ENCODE measurements at regions not wholly inside any gene's neighbourhood (a gene's known extent, or its start where the extent isn't known, plus 50 kb on each side); places are given as distances from the start of the nearest gene placed in this dataset.

DNA sequence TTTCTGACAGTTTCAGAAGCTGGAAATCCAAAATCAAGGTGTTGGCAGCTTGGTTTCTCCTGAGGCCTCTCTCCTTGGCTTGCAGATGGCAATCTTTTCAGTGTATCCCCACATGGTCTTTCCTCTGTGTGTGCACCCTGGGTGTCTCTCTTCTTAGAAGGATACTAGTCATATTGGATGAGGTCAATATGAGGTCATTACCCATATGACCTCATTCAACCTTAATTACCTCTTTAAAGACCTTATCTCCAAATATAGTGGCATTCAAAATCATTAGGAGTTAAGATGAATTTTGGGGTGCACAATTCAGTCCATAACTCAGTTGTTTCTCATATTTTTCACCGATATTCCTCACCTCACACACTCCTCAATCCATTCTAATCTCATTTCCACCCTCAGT lies 92.4 kb upstream of the TGM3 start:
- no peaks in the 10 kb centered on the region for H3K9me3 Mint-ChIP-seq
- no peaks in the 10 kb centered on the region for H3K36me3 Mint-ChIP-seq (ENCODE audit: low read depth)
- no peaks in the 10 kb centered on the region for H3K4me1 Mint-ChIP-seq
- ATAC-seq (replicated peaks): no peak
- H3K27me3 Mint-ChIP-seq: no peaks in the 10 kb centered on the region
- H3K4me3 Mint-ChIP-seq: no peak overlapping the region
- no peak overlapping the region for H3K27ac Mint-ChIP-seq

DNA sequence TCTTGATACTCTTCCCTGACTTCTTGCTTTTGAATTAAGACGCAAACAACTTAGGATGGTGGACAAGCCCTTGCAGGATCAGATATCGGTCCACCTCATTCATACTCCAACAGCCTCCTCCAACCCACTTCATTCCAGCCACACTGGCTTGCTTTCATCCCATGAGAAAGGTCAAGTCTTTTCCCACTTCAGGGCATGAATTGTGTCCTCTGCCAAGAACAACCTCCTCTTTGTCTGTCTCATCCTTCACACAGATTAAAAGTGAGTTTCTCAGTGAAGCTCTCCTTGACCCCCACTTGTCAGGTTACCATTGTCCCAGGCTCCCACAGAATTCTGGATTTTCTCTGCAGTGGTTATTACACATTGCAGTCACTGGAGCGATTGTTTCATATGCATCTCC lies 91.8 kb upstream of the TGM3 start:
- Mint-ChIP-seq H3K27ac (no peak overlapping the region), H3K9me3 (no peaks in the 10 kb centered on the region), H3K27me3 (no peaks in the 10 kb centered on the region), H3K4me3 (no peak overlapping the region), H3K4me1 (no peaks in the 10 kb centered on the region), H3K36me3 (ENCODE audit: low read depth) (no peaks in the 10 kb centered on the region)
- ATAC-seq (replicated peaks): no peak

DNA sequence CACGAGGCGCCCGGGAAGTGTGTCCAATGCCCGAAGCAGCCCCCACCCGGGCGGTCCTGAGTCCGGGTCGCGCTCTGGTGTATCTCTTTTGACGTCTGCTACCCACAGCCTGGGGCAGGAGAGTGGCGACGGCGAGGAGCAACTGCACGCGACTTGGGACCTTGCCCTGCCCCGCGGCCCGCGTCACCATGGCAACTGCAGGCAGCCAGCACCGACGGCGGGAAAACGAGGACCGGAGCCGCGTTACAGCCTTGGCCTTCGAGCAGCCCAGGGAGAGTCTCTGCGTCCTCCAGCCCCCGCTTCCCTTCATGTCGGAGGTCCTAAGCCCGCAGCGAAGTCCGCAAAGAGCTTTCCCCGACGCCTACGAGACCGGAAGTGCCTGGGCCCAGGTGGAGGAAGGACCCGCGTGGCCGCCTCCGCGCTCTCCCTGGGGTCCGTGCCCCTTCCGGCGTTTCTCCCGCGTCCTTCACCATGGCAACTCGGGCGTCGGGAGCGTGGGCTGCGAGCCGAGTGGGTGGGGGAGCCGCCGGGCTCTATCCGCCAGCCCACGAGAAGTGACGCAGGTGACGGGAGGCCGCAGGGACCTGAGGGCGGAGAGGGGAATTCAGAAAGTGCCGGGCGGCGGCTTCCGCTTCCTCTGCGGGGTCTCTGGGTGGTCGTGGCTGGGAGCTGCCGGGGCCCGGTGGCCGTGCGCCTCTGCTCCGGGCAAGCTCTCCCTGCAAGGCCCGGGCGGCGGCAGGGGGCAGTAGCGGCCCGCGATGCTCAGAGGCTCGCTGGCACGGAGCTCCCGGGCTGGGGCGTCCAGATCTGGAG lies 88.6 kb upstream of the TGM3 start:
- no peaks in the 10 kb centered on the region for H3K4me1 Mint-ChIP-seq
- H3K9me3 Mint-ChIP-seq: no peaks in the 10 kb centered on the region
- H3K36me3 Mint-ChIP-seq (ENCODE audit: low read depth): no peaks in the 10 kb centered on the region
- H3K27ac Mint-ChIP-seq: peak overlapping the region; percentile 71
- ATAC-seq (replicated peaks): peak; percentile 80
- H3K4me3 Mint-ChIP-seq: peak overlapping the region; percentile 76
- peaks cover 5% of the 10 kb centered on the region for H3K27me3 Mint-ChIP-seq

DNA sequence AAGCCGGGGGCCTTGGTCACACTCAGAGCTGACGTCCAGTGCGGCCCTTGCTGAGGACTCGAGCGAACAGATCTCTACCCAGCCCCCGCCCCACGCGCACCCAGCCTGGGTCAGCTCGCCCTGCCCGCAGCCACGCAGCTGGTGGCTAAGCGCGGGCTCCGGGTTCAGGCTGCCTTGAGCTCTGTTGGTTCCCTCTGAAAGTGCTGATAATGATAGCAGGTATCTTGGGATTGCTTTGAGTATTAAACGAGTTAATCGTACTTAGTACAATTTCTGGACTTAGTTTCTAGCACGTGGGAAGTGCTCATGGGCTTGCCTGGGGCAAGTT lies 88.1 kb upstream of the TGM3 start:
- Mint-ChIP-seq H3K4me3 (peak overlapping the region; percentile 76), H3K4me1 (no peaks in the 10 kb centered on the region), H3K9me3 (no peaks in the 10 kb centered on the region), H3K27ac (peak overlapping the region; percentile 71), H3K36me3 (ENCODE audit: low read depth) (no peaks in the 10 kb centered on the region), H3K27me3 (peaks cover 8% of the 10 kb centered on the region)
- ATAC-seq (replicated peaks): no peak

DNA sequence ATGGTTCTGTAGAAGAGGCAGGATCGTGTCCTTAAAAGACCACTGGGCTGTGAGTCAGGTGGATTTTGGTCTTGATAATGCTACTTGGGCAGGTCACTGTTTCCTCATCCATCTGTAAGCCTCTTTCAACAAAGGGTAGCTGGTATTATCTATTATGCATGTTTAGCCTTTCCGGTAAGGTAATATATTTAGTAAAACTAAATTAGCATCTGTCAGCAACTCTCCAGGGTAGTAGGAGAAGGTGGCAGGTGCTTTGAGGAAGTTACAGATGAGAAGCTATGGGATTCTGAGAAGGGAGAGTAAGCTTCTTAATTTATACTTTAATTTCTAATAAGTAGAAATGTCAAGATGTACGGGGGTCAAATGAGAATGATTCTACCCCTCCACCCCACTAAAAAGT lies 86.9 kb upstream of the TGM3 start:
- Mint-ChIP-seq H3K36me3 (ENCODE audit: low read depth) (no peaks in the 10 kb centered on the region), H3K4me3 (peak overlapping the region; percentile 76), H3K9me3 (no peaks in the 10 kb centered on the region), H3K27me3 (peaks cover 8% of the 10 kb centered on the region), H3K27ac (no peak overlapping the region), H3K4me1 (no peaks in the 10 kb centered on the region)
- ATAC-seq (replicated peaks): no peak

DNA sequence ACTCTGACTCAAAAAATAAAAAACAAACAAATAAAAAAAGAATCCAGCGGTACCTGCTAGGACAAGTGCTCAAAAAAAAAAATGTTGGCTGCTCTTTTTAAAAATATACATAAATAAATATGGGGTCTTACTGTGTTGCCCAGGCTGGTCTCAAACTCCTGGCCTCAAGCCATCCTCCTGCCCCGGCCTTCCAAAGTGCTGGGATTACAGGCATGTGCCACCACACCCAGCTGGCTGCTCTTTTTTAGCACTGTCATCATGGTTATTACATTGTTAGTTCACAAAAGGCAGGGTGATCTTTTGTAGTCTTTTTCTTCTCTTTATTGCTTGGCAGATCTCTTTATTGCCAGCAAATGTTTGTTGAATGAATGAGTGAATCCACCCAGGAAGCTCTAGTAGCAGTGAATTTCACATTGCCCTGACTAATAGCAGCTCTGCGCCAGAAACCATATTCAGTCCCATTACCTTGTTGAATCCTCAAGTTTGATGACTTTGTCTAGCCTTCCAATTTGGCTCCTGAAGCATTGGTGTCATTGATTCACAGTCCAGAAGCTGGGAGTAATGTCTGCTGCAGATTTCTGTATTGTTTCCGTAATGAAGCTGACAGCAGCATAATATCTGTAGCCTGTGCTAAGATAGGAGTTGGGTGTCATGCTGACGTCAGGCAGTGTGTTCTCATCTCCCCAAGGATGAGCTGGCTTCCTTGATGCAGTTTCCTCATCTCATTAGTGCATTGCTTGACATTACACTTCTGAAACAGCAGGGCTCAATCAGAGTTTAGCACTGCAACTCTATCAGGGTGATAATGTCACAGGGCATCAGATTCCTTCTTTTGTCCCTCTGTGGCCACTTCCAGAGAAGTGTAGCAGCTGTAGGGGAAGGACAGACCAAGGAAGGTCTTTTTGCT lies 84.9 kb upstream of the TGM3 start:
- no peak overlapping the region for H3K27ac Mint-ChIP-seq
- H3K9me3 Mint-ChIP-seq: no peaks in the 10 kb centered on the region
- no peak overlapping the region for H3K4me3 Mint-ChIP-seq
- ATAC-seq (replicated peaks): peak; percentile 45
- no peaks in the 10 kb centered on the region for H3K36me3 Mint-ChIP-seq (ENCODE audit: low read depth)
- H3K4me1 Mint-ChIP-seq: no peaks in the 10 kb centered on the region
- peaks cover 11% of the 10 kb centered on the region for H3K27me3 Mint-ChIP-seq

DNA sequence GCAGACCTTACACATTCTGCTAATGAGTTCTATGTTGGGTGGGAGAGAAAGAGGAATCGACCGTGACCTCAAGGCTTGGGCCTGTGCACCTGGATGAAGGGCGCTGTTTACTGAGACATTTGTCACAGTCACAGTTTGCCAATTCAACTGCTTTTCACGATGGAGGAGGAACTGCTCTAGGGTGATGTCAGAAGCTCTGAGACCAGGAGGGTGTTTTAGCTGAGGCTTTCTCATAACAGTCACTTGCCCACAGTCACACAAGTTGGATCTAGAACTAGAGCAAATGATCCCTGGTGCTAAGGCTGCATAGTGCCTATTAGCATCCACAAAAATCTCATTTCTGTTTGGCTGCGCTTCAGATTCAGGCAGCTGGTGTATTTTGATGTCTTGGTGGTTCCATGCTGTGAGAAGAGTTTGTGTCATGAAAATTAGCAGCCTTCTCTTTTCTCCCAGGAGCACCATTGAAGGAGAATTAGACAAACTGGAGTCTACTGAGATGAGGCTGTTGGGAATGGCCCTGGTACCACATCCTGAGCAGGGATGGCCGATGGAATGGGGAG lies 83.3 kb upstream of the TGM3 start:
- Mint-ChIP-seq H3K4me3 (no peak overlapping the region), H3K9me3 (no peaks in the 10 kb centered on the region), H3K27ac (no peak overlapping the region), H3K4me1 (no peaks in the 10 kb centered on the region), H3K36me3 (ENCODE audit: low read depth) (no peaks in the 10 kb centered on the region), H3K27me3 (peaks cover 11% of the 10 kb centered on the region)
- no peak for ATAC-seq (replicated peaks)

DNA sequence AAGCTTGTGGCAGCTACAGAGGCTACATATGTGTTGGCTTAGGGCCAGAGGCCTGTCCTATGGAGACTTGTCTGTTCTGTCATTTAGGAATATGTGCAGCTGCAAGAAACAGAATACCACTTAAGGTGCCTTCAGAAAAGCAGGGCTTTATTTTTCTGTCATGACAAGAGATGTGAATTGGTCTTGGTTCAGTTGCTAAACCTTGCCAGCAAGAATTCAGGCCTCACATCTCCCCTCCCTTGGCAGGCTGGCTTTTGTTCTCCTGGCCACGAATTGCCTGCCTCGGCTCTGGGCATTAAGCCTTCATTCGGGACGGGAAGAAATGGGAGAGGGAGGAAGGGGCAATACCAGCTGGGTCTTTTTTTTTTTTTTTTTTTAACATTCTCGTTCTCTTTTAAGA lies 82.4 kb upstream of the TGM3 start:
- Mint-ChIP-seq H3K9me3 (no peaks in the 10 kb centered on the region), H3K4me3 (no peak overlapping the region)
- ATAC-seq (replicated peaks): no peak

DNA sequence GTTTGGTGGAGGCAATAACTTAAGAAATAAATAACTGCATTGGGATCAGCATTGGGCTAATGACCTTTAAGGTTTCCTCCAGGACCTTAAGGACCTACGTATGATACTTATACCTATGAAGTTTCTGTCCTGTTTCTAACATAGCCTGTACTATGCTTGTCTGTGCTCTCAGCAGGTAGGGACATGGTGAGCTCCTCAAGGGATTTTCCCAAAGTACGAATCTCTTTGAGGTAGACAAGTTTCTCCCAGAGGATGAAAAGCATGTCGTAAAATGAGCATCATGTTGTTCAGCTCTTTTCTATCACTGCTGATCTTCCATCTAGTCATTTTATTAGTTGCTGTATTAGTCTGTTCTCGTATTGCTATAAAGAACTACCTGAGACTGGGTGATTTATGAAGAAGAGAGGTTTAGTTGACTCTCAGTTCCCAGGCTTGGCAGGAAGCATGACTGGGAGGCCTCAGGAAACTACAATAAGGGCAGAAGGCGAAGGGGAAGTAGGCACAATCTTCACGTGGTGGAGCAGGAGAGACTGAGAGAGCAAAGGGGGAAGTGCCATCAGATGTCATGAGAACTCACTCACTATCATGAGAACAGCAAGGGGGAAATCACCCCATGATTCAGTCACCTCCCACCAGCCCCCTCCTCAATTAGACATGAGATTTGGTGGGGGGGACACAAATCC lies 77.8 kb upstream of the TGM3 start:
- Mint-ChIP-seq H3K27me3 (peaks cover 3% of the 10 kb centered on the region), H3K4me1 (peaks cover 11% of the 10 kb centered on the region), H3K27ac (peak overlapping the region; percentile 14), H3K4me3 (peak overlapping the region; percentile 32), H3K9me3 (no peaks in the 10 kb centered on the region), H3K36me3 (ENCODE audit: low read depth) (no peaks in the 10 kb centered on the region)
- ATAC-seq (replicated peaks): peak; percentile 91

More for the DNA sequence above, 82.4 kb upstream of the TGM3 start:
- H3K36me3 Mint-ChIP-seq (ENCODE audit: low read depth): no peaks in the 10 kb centered on the region
- H3K27me3 Mint-ChIP-seq: peaks cover 11% of the 10 kb centered on the region
- peaks cover 6% of the 10 kb centered on the region for H3K4me1 Mint-ChIP-seq
- no peak overlapping the region for H3K27ac Mint-ChIP-seq

DNA sequence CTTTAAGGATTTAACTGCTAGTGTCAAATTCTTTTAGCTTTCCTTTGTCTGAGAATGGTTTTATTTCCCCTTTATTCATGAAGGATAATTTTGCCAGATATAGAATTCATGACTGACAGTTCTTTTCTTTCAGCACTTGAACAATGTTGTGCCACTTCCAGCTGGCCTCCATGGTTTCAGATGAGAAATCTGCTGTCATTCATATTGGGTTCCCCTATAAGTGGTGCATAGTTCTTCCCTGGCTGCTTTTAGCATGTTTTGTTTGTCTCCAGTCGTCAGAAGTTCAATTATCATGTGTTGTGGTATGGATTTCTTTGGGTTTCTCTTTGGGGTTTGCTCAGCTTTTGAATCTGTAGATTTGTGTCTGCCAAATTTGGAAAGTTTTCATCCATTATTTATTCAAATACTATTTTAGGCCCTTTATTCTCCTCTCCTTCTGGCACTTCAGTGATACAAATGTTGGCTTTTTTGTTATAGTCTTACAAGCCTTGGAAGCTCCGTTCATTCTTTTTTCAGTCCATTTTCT lies 76.3 kb upstream of the TGM3 start:
- Mint-ChIP-seq H3K27ac (no peak overlapping the region), H3K4me1 (peaks cover 11% of the 10 kb centered on the region), H3K4me3 (no peak overlapping the region), H3K36me3 (ENCODE audit: low read depth) (no peaks in the 10 kb centered on the region), H3K9me3 (no peaks in the 10 kb centered on the region), H3K27me3 (peaks cover 3% of the 10 kb centered on the region)
- no peak for ATAC-seq (replicated peaks)

DNA sequence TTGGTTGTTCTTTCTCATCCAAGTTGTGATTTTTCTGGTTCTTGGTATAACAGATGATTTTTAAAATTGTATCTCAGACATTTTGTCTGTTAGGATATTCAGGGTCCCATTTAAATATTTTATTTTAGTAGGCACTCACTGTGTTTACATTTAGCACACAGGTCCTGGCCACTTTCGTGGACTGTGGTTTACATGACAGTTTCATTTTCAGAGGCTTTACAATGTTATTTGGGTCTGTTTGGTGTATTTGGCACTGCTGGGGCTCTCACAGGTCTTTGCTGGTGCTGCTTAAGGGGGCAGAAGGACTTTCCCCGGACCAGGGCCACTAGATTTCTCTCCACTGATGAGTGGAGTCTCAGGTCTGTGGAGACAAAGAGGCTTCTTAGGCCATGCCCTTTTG lies 75.5 kb upstream of the TGM3 start:
- Mint-ChIP-seq H3K4me3 (no peak overlapping the region), H3K27me3 (no peaks in the 10 kb centered on the region), H3K36me3 (ENCODE audit: low read depth) (no peaks in the 10 kb centered on the region), H3K27ac (no peak overlapping the region), H3K9me3 (no peaks in the 10 kb centered on the region), H3K4me1 (peaks cover 11% of the 10 kb centered on the region)
- ATAC-seq (replicated peaks): no peak

DNA sequence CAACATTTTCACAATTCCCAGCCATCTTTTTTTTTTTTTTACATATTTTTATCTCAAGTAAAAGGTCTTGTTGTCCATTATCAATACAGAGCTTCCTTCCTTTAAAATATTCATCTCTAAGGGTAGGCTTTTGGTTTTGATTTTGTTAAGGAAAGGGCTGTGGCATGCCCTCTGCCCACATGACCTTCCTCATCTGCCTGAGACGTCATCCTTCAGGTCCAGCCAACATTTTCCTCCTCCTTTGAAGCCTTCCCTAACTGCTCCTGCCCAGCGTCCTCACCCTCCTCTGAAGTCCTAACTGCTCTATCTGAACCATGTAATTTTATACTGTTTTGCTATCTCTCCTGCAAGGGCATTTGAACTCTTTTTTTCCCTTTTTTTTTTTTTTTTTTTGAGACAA lies 73.9 kb upstream of the TGM3 start:
- Mint-ChIP-seq H3K4me3 (no peak overlapping the region), H3K4me1 (peaks cover 11% of the 10 kb centered on the region), H3K27me3 (no peaks in the 10 kb centered on the region), H3K27ac (no peak overlapping the region), H3K36me3 (ENCODE audit: low read depth) (no peaks in the 10 kb centered on the region), H3K9me3 (no peaks in the 10 kb centered on the region)
- no peak for ATAC-seq (replicated peaks)

DNA sequence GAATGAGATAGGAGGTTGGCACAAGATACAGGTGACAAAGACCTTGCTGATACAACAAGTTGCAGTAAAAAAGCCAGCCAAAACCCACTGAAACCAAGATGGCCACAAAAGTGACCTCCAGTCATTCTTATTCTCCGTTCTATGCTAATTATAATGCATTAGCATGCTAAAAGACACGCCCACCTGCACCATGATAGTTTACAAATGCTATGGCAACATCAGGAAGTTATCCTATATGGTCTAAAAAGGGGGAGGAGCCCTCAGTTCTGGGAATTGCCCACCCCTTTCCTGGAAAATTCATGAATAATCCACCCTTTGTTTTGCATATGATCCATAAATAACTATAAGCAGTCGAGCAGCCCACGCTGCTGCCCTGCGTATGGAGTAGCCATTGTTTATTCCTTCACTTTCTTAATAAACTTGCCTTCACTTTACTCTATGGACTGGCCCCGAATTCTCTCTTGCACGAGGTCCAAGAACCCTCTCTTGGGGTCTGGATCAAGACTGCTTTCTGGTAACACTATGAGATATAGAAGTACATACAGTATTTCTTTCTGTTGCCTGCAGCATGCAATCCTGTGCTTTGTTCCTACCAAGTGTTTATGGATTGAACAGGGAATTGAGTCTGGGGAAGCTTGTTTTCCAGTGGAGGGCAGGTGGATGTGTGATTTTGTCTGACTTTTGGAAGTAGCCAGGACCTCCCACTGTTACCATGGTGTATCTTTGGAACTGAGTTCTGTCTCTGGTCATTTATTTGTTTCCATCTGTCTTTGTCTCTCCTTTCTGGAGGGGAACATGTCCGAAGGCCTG lies 72.0 kb upstream of the TGM3 start:
- no peak overlapping the region for H3K27ac Mint-ChIP-seq

DNA sequence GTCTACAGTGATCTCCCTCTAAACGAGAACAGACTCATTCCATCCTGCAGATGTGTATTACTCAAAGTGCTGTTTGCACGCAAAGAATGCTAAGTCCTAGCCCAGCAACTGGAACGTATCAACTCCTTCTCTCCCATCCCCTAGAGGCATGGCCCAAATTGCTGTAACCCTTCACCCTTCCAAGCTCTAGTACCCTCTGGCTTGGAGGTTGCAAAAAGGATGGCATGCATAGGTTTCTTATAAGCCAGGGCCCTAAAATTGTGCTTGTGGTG lies 71.5 kb upstream of the TGM3 start:
- Mint-ChIP-seq H3K27ac (no peak overlapping the region), H3K4me1 (no peaks in the 10 kb centered on the region), H3K36me3 (ENCODE audit: low read depth) (no peaks in the 10 kb centered on the region), H3K9me3 (no peaks in the 10 kb centered on the region), H3K4me3 (no peak overlapping the region), H3K27me3 (no peaks in the 10 kb centered on the region)
- no peak for ATAC-seq (replicated peaks)

More for the DNA sequence above, 72.0 kb upstream of the TGM3 start:
- H3K4me3 Mint-ChIP-seq: no peak overlapping the region
- ATAC-seq (replicated peaks): no peak
- no peaks in the 10 kb centered on the region for H3K9me3 Mint-ChIP-seq
- no peaks in the 10 kb centered on the region for H3K36me3 Mint-ChIP-seq (ENCODE audit: low read depth)
- no peaks in the 10 kb centered on the region for H3K27me3 Mint-ChIP-seq
- peaks cover 4% of the 10 kb centered on the region for H3K4me1 Mint-ChIP-seq
